Peyer's patch (tissue), 4 donors: ENCODE measurements at regions not wholly inside any gene's neighbourhood (a gene's known extent, or its start where the extent isn't known, plus 50 kb on each side); places are given as distances from the start of the nearest gene placed in this dataset.
A peak's percentile ranks its signal among the peaks of the same experiment; 100 is the strongest.

Experiments
- CTCF ChIP-seq, 6 experiments: fragments of 450-650 bp in 4 of 6; fragments of 200-600 bp in 2 of 6; sonication (generic) in 1 of 6; IDR thresholded peaks; one replicate each; pipeline ENCODE4 v1.5.1; 2017 to 2019; ENCODE audit warnings: antibody characterized with exemption in 6 of 6, mild to moderate bottlenecking in 3 of 6, moderate library complexity in 1 of 6
- POLR2A ChIP-seq, 2 donors: fragments of 450-650 bp; IDR thresholded peaks; one replicate each; pipeline ENCODE4 v1.5.1; 2017; ENCODE audit warnings: antibody characterized with exemption in 2 of 2, mild to moderate bottlenecking in 2 of 2, moderate library complexity in 2 of 2

GRCh38 chr4:149914119-149915115 is 98.8 kb upstream of the IQCM start:
- peak in 4 of 6 experiments; percentile 27 to 41 (median 38) for TF ChIP-seq CTCF (IDR thresholded peaks at IDR 0.05)
- no peak for TF ChIP-seq POLR2A (IDR thresholded peaks at IDR 0.05)
